ENCODE measurements at regions not wholly inside any gene's neighbourhood (a gene's known extent, or its start where the extent isn't known, plus 50 kb on each side); places are given as distances from the start of the nearest gene placed in this dataset.

DNA sequence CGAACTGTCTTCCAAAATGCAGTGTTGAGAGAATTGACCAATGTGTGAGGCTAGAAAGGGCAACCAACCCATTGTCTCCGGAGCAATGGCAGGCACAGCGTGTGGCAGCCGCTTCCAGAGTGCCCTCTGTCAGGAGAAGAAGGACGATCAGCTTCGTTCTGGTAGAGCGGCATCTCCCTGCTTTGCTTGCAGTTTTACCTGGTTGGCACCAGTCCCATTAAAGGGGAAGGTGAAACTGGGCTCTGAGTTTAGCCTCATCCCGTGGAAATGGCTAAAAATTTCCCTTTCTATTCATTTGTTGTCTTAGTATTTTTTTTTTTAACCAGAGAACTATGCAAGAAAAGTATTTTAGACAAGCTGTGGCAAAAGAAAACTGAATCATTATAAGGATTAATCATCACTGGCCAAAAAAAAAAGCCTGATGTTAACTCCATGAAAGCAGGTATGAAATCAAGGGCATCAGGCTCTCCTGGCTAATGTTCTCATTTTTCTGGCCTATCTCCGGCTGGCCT is 81.5 kb upstream of the SLC7A1 start:
- CTCF ChIA-PET: no interaction called here
- TF ChIP-seq, protein P1, sequence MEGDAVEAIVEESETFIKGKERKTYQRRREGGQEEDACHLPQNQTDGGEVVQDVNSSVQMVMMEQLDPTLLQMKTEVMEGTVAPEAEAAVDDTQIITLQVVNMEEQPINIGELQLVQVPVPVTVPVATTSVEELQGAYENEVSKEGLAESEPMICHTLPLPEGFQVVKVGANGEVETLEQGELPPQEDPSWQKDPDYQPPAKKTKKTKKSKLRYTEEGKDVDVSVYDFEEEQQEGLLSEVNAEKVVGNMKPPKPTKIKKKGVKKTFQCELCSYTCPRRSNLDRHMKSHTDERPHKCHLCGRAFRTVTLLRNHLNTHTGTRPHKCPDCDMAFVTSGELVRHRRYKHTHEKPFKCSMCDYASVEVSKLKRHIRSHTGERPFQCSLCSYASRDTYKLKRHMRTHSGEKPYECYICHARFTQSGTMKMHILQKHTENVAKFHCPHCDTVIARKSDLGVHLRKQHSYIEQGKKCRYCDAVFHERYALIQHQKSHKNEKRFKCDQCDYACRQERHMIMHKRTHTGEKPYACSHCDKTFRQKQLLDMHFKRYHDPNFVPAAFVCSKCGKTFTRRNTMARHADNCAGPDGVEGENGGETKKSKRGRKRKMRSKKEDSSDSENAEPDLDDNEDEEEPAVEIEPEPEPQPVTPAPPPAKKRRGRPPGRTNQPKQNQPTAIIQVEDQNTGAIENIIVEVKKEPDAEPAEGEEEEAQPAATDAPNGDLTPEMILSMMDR (IDR thresholded peaks at IDR 0.05; ENCODE audit: control extremely low read depth, extremely low read depth, low read depth, missing control alignments): no peak
- DNase-seq (ENCODE audit: extremely low spot score): no peak
- POLR2A ChIA-PET: no interaction called here

DNA sequence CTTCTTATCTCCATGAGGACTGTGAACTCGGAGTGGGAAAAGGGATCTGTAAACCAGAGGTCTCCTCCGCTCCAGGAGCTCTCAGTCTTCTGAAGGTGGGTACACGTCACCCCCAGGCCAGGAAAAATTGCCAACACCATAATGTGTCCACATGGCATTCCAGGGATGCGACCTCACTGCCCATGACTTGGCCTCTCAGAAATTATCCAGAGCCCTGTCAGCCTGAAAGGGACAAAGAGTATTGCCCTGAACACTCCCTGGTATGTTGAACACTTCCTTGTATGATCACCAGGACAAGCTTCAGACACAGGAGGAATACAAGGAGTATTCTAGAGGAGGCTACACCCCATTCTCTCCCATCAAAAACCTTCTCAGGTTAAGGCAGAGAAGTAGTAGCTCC is 81.0 kb upstream of the SLC7A1 start:
- ChIA-PET POLR2A (no interaction called here), CTCF (no interaction called here)
- TF ChIP-seq, protein P1 (IDR thresholded peaks at IDR 0.05; ENCODE audit: control extremely low read depth, extremely low read depth, low read depth, missing control alignments): no peak
- DNase-seq (ENCODE audit: extremely low spot score): no peak

DNA sequence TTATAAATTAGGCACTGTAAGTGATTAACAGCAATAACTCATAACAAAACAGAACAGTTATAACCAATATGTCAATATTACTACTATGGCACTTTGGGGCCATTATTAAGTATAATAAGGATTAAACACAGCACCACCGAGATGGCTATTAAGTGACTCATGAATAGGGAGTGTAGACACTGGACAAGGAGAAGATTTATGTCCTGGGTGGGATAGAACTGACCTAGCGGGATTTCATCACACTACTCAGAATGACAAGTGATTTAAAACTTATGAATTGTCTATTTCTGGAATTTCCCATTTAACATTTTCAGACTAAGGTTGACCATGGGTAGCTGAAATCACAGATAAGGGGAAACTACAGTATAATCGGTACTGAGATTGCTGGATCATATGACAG is 79.0 kb upstream of the SLC7A1 start:
- ChIA-PET POLR2A (no interaction called here), CTCF (no interaction called here)
- TF ChIP-seq, protein P1 (IDR thresholded peaks at IDR 0.05; ENCODE audit: control extremely low read depth, extremely low read depth, low read depth, missing control alignments): no peak
- no peak for DNase-seq (ENCODE audit: extremely low spot score)

DNA sequence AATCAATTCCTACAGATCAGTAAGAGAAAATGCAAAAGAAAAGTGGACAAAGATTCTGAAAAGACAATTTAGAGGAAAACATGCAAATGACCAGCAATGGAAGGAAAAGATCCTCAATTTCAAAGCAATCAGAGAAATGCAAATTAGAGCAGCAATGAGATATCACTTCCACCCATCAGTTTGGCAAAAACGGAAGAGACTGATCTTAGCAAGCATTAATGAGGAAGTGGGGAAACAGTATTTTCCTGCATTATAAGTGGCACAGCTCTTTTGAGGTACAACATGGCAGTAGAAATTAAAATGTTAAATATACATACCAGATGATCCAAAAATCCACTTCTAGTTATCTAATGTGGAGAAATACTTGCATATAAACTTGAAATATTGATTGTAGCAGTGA is 69.1 kb upstream of the SLC7A1 start:
- DNase-seq (ENCODE audit: extremely low spot score): no peak
- CTCF ChIA-PET: no interaction called here
- TF ChIP-seq, protein P1 (IDR thresholded peaks at IDR 0.05; ENCODE audit: control extremely low read depth, extremely low read depth, low read depth, missing control alignments): no peak
- POLR2A ChIA-PET: no interaction called here

DNA sequence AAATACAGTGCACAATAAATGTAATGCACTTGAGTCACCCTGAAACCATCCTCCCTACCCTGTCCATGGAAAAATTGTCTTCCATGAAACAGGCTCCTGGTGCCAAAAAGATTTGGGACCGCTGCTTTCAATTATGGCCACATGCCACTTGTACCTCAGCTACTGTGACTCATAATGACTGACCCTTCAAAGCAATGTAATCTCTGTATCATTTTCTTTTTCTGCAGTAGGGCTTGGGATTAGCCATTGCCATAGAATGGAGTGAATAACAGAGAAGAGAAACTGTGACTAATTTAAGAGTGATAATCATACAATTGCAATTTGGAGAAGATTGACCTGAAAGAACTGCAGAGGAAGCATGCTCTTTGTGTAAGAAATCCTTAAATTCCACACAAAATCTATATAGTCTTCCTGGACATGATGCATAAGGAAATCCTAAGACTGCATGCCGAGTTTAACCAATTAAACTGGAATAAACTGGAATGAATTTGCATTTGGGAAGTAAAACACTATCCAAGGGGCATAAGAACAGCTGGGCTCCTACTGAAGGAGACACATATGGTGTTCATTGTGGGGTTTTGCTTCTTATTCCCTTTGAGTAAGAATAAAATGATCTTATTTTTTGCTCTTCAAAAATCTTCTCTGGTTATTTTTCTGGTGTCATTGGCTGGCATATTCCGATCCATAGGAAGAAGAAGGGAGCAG is 59.5 kb upstream of the SLC7A1 start:
- TF ChIP-seq, protein P1 (IDR thresholded peaks at IDR 0.05; ENCODE audit: control extremely low read depth, extremely low read depth, low read depth, missing control alignments): no peak
- ChIA-PET CTCF (no interaction called here), POLR2A (no interaction called here)
- DNase-seq (ENCODE audit: extremely low spot score): no peak

DNA sequence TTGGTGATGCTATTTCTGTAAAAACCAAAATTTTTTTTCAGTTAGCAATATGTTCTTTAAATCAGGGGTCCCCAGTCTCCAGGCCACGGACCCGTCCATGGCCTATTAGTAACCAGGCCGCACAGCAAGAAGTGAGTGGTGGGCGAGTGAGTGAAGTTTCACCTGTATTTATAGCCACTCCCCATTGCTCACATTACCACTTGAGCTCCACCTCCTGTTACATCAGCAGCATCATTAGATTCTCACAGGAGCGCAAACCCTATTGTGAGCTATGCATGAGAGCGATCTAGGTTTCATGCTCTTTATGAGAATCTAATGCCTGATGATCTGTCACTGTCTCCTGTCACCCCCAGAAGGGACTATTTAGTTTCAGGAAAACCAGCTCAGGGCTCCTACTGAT is 58.9 kb upstream of the SLC7A1 start:
- ChIA-PET CTCF (no interaction called here), POLR2A (no interaction called here)

More for the DNA sequence above, 58.9 kb upstream of the SLC7A1 start:
- TF ChIP-seq, protein P1 (IDR thresholded peaks at IDR 0.05; ENCODE audit: control extremely low read depth, extremely low read depth, low read depth, missing control alignments): no peak
- no peak for DNase-seq (ENCODE audit: extremely low spot score)

Data from GM10248 (cell line).